ENCODE measurements at regions not wholly inside any gene's neighbourhood (a gene's known extent, or its start where the extent isn't known, plus 50 kb on each side); places are given as distances from the start of the nearest gene placed in this dataset.
"Not testable (repeated sequence)": the region's sequence is repeated elsewhere in the genome, so short reads cannot be mapped to it uniquely, and the experiment has no call there.

- DNase-seq = not testable (repeated sequence)
These were observed 246.3 kb downstream of the KCNE4 start for GRCh38 chr2:223298329-223298728.

GRCh38 chr2:223300326-223300725 lies 248.3 kb downstream of the KCNE4 start:
- no peak for DNase-seq

- no peak for DNase-seq
These were observed 254.4 kb downstream of the KCNE4 start for GRCh38 chr2:223306371-223306770.

- DNase-seq = no peak
These were observed 260.1 kb downstream of the KCNE4 start for GRCh38 chr2:223311889-223312680.

GRCh38 chr2:223313101-223313500 lies 261.1 kb downstream of the KCNE4 start:
- DNase-seq = no peak

GRCh38 chr2:223314811-223315210 lies 262.8 kb downstream of the KCNE4 start:
- DNase-seq = no peak

- no peak for DNase-seq
These were observed 263.8 kb downstream of the KCNE4 start for GRCh38 chr2:223315813-223316212.

GRCh38 chr2:223316342-223316741 lies 264.4 kb downstream of the KCNE4 start:
- DNase-seq = no peak

- no peak for DNase-seq
These were observed 267.6 kb downstream of the KCNE4 start for GRCh38 chr2:223319601-223320000.

- DNase-seq = no peak
These were observed 272.4 kb downstream of the KCNE4 start for GRCh38 chr2:223324402-223324801.

- DNase-seq = no peak
These were observed 273.6 kb downstream of the SCG2 start for GRCh38 chr2:223328578-223328977.

- not testable (repeated sequence) for DNase-seq
These were observed 271.4 kb downstream of the SCG2 start for GRCh38 chr2:223330747-223331146.

- no peak for DNase-seq
These were observed 264.1 kb downstream of the SCG2 start for GRCh38 chr2:223338016-223338415.

- DNase-seq = no peak
These were observed 245.1 kb downstream of the SCG2 start for GRCh38 chr2:223357076-223357475.

- no peak for DNase-seq
These were observed 239.1 kb downstream of the SCG2 start for GRCh38 chr2:223363085-223363484.

GRCh38 chr2:223365158-223365679 lies 236.9 kb downstream of the SCG2 start:
- no peak for DNase-seq

GRCh38 chr2:223366566-223366965 lies 235.6 kb downstream of the SCG2 start:
- no peak for DNase-seq

GRCh38 chr2:223368481-223368880 lies 233.7 kb downstream of the SCG2 start:
- DNase-seq = no peak

GRCh38 chr2:223369889-223370288 lies 232.3 kb downstream of the SCG2 start:
- DNase-seq = no peak

- no peak for DNase-seq
These were observed 218.8 kb downstream of the SCG2 start for GRCh38 chr2:223383315-223383714.

- DNase-seq = no peak
These were observed 216.0 kb downstream of the SCG2 start for GRCh38 chr2:223386189-223386588.

- no peak for DNase-seq
These were observed 215.2 kb downstream of the SCG2 start for GRCh38 chr2:223386984-223387383.

- no peak for DNase-seq
These were observed 212.5 kb downstream of the SCG2 start for GRCh38 chr2:223389624-223390023.

GRCh38 chr2:223396993-223397392 lies 205.2 kb downstream of the SCG2 start:
- no peak for DNase-seq
